GM18870 (cell line): ENCODE measurements at regions not wholly inside any gene's neighbourhood (a gene's known extent, or its start where the extent isn't known, plus 50 kb on each side); places are given as distances from the start of the nearest gene placed in this dataset.

Source experiments
- ATAC-seq: cut with Tn5 transposase; IDR thresholded peaks from one replicate; pipeline ENCODE4 v1.9.1; 2021; ENCODE audit warnings: moderate library complexity; ENCODE audit not compliant: unreplicated experiment

- ATAC-seq = no peak
Observed at GRCh38 chr2:117502121-117502520, 312.4 kb upstream of the DDX18 start.

- ATAC-seq = no peak
Observed at GRCh38 chr2:117512307-117512706, 302.2 kb upstream of the DDX18 start.

GRCh38 chr2:117514371-117514770 lies 300.1 kb upstream of the DDX18 start:
- no peak for ATAC-seq

- no peak for ATAC-seq
Observed at GRCh38 chr2:117519238-117519637, 295.3 kb upstream of the DDX18 start.

GRCh38 chr2:117519721-117520120 lies 294.8 kb upstream of the DDX18 start:
- no peak for ATAC-seq

- ATAC-seq = no peak
Observed at GRCh38 chr2:117523267-117523666, 291.2 kb upstream of the DDX18 start.

GRCh38 chr2:117523711-117524238 lies 290.7 kb upstream of the DDX18 start:
- ATAC-seq = no peak

GRCh38 chr2:117536139-117536538 lies 278.4 kb upstream of the DDX18 start:
- ATAC-seq = no peak

GRCh38 chr2:117537032-117537431 lies 277.5 kb upstream of the DDX18 start:
- ATAC-seq = no peak

- ATAC-seq = no peak
Observed at GRCh38 chr2:117551858-117552257, 262.6 kb upstream of the DDX18 start.

- no peak for ATAC-seq
Observed at GRCh38 chr2:117553448-117553847, 261.0 kb upstream of the DDX18 start.

GRCh38 chr2:117555965-117556364 lies 258.5 kb upstream of the DDX18 start:
- no peak for ATAC-seq

- no peak for ATAC-seq
Observed at GRCh38 chr2:117557626-117558025, 256.9 kb upstream of the DDX18 start.

GRCh38 chr2:117562654-117563053 lies 251.8 kb upstream of the DDX18 start:
- ATAC-seq = no peak

- ATAC-seq = no peak
Observed at GRCh38 chr2:117571590-117572349, 242.7 kb upstream of the DDX18 start.

GRCh38 chr2:117587310-117587709 lies 227.2 kb upstream of the DDX18 start:
- no peak for ATAC-seq

- ATAC-seq = no peak
Observed at GRCh38 chr2:117603060-117603459, 211.4 kb upstream of the DDX18 start.

- no peak for ATAC-seq
Observed at GRCh38 chr2:117603567-117603966, 210.9 kb upstream of the DDX18 start.

- ATAC-seq = no peak
Observed at GRCh38 chr2:117607202-117607601, 207.3 kb upstream of the DDX18 start.

- no peak for ATAC-seq
Observed at GRCh38 chr2:117613101-117613500, 201.4 kb upstream of the DDX18 start.

- no peak for ATAC-seq
Observed at GRCh38 chr2:117614296-117614695, 200.2 kb upstream of the DDX18 start.

GRCh38 chr2:117614823-117615534 lies 199.5 kb upstream of the DDX18 start:
- no peak for ATAC-seq
